ENCODE measurements at regions not wholly inside any gene's neighbourhood (a gene's known extent, or its start where the extent isn't known, plus 50 kb on each side); places are given as distances from the start of the nearest gene placed in this dataset.

DNA sequence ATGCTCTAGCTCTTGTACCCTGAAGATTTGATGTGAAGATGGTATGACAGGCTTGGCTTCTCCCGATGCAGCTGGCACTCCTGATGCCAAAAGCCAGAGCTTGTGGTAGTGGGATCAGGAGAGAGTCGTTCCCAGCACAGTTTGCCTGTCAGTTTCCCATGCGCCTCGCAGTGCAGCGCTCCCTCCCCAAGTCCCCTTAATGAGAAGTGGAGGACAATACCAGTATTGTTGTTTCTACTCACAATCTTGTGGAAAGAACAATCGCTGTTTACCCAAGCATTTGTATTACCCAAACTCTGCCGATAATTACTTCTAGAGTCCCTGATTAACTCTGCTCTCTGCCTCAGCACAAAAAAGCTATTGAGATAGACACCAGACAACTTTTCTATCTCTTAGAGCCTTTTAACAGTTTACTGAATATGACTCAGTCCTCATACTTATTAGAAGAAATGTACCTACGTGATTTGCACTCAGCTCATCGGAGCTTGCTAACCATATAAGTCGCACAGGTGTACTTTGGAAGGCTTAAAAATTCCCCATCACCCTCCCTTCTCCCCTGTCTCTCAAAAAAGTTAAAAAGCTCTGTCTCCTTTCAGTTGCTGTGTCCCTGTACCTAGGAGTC lies 283.2 kb upstream of the TMEM161B start:
- Histone ChIP-seq H3K9me3 (ENCODE audit: control insufficient read depth in 2 of 3, low read length in 3 of 3) (no peaks in the 10 kb centered on the region), H3K36me3 (ENCODE audit: control insufficient read depth in 2 of 3, insufficient read depth in 3 of 3, low read length in 3 of 3) (no peaks in the 10 kb centered on the region), H3K27me3 (ENCODE audit: control insufficient read depth in 2 of 2, insufficient read depth in 2 of 2, low read length in 2 of 2) (peaks cover 0 to 4% of the 10 kb centered on the region in 2 donors), H3K4me3 (ENCODE audit: low read length) (no peak overlapping the region), H3K4me1 (ENCODE audit: control insufficient read depth in 2 of 2, insufficient read depth in 2 of 2, low read length in 2 of 2) (no peaks in the 10 kb centered on the region), H3K27ac (ENCODE audit: low read depth, low read length) (no peak overlapping the region)
- CTCF ChIA-PET = no interaction called here
- POLR2A ChIA-PET = no interaction called here
- H3K27ac Mint-ChIP-seq = no peak overlapping the region
- H3K27me3 Mint-ChIP-seq = peaks cover 0 to 11% (median 10%) of the 10 kb centered on the region in 5 donors
- no peak overlapping the region for H3K4me3 Mint-ChIP-seq
- no peak for ATAC-seq
- peaks cover 0 to 1% (median 0%) of the 10 kb centered on the region in 11 donors for H3K9me3 Mint-ChIP-seq
- H3K36me3 Mint-ChIP-seq = no peaks in the 10 kb centered on the region
- DNase-seq = no peak
- intact Hi-C loops (cut with micrococcal nuclease) = no loop called here
- H3K4me1 Mint-ChIP-seq = peaks cover 0 to 5% (median 3%) of the 10 kb centered on the region in 7 donors

- Histone ChIP-seq H3K4me3 (ENCODE audit: low read length) (no peak overlapping the region), H3K4me1 (ENCODE audit: control insufficient read depth in 2 of 2, insufficient read depth in 2 of 2, low read length in 2 of 2) (no peaks in the 10 kb centered on the region), H3K27ac (ENCODE audit: low read depth, low read length) (no peak overlapping the region), H3K9me3 (ENCODE audit: control insufficient read depth in 2 of 3, low read length in 3 of 3) (no peaks in the 10 kb centered on the region), H3K36me3 (ENCODE audit: control insufficient read depth in 2 of 3, insufficient read depth in 3 of 3, low read length in 3 of 3) (no peaks in the 10 kb centered on the region), H3K27me3 (ENCODE audit: control insufficient read depth in 2 of 2, insufficient read depth in 2 of 2, low read length in 2 of 2) (peaks cover 0 to 4% of the 10 kb centered on the region in 2 donors)
- H3K9me3 Mint-ChIP-seq = no peaks in the 10 kb centered on the region
- H3K27me3 Mint-ChIP-seq = peaks cover 0 to 5% (median 4%) of the 10 kb centered on the region in 5 donors
- H3K4me1 Mint-ChIP-seq = peaks cover 0 to 3% (median 2%) of the 10 kb centered on the region in 7 donors
- CTCF ChIA-PET = no interaction called here
- no peak for ATAC-seq
- no peak for DNase-seq
- POLR2A ChIA-PET = no interaction called here
- intact Hi-C loops (cut with micrococcal nuclease) = no loop called here
- no peak overlapping the region for H3K27ac Mint-ChIP-seq
- H3K36me3 Mint-ChIP-seq = no peaks in the 10 kb centered on the region
- no peak overlapping the region for H3K4me3 Mint-ChIP-seq
These were observed 282.1 kb upstream of the TMEM161B start for GRCh38 chr5:88550736-88551135.

GRCh38 chr5:88548136-88548805 lies 279.6 kb upstream of the TMEM161B start:
- no peaks in the 10 kb centered on the region for H3K4me1 Mint-ChIP-seq
- POLR2A ChIA-PET = no interaction called here
- no peaks in the 10 kb centered on the region for H3K36me3 ChIP-seq (ENCODE audit: control insufficient read depth in 2 of 3, insufficient read depth in 3 of 3, low read length in 3 of 3)
- DNase-seq (no peak), ATAC-seq (no peak)
- peaks cover 0 to 25% (median 16%) of the 10 kb centered on the region in 5 donors for H3K27me3 Mint-ChIP-seq
- CTCF ChIA-PET = no interaction called here
- H3K4me1 ChIP-seq (ENCODE audit: control insufficient read depth in 2 of 2, insufficient read depth in 2 of 2, low read length in 2 of 2) = no peaks in the 10 kb centered on the region
- intact Hi-C loops (cut with micrococcal nuclease) = no loop called here
- no peak overlapping the region for H3K4me3 Mint-ChIP-seq
- H3K9me3 Mint-ChIP-seq = no peaks in the 10 kb centered on the region
- H3K27ac ChIP-seq (ENCODE audit: low read depth, low read length) = no peak overlapping the region
- peaks cover 0 to 4% of the 10 kb centered on the region in 2 donors for H3K27me3 ChIP-seq (ENCODE audit: control insufficient read depth in 2 of 2, insufficient read depth in 2 of 2, low read length in 2 of 2)
- no peak overlapping the region for H3K4me3 ChIP-seq (ENCODE audit: low read length)
- H3K27ac Mint-ChIP-seq = no peak overlapping the region
- no peaks in the 10 kb centered on the region for H3K36me3 Mint-ChIP-seq
- no peaks in the 10 kb centered on the region for H3K9me3 ChIP-seq (ENCODE audit: control insufficient read depth in 2 of 3, low read length in 3 of 3)

GRCh38 chr5:88545338-88545737 lies 276.7 kb upstream of the TMEM161B start:
- no peak overlapping the region for H3K27ac ChIP-seq (ENCODE audit: low read depth, low read length)
- H3K36me3 Mint-ChIP-seq = no peaks in the 10 kb centered on the region
- peaks cover 0 to 2% (median 0%) of the 10 kb centered on the region in 11 donors for H3K9me3 Mint-ChIP-seq
- no peaks in the 10 kb centered on the region for H3K4me1 Mint-ChIP-seq
- H3K9me3 ChIP-seq (ENCODE audit: control insufficient read depth in 2 of 3, low read length in 3 of 3) = no peaks in the 10 kb centered on the region
- H3K27me3 ChIP-seq (ENCODE audit: control insufficient read depth in 2 of 2, insufficient read depth in 2 of 2, low read length in 2 of 2) = no peaks in the 10 kb centered on the region
- DNase-seq = no peak
- no peak overlapping the region for H3K4me3 Mint-ChIP-seq
- H3K4me3 ChIP-seq (ENCODE audit: low read length) = no peak overlapping the region
- no peaks in the 10 kb centered on the region for H3K4me1 ChIP-seq (ENCODE audit: control insufficient read depth in 2 of 2, insufficient read depth in 2 of 2, low read length in 2 of 2)
- ChIA-PET CTCF (no interaction called here), POLR2A (no interaction called here)
- no peak for ATAC-seq
- H3K36me3 ChIP-seq (ENCODE audit: control insufficient read depth in 2 of 3, insufficient read depth in 3 of 3, low read length in 3 of 3) = no peaks in the 10 kb centered on the region
- no peak overlapping the region for H3K27ac Mint-ChIP-seq
- intact Hi-C loops (cut with micrococcal nuclease) = no loop called here
- peaks cover 0 to 25% (median 13%) of the 10 kb centered on the region in 5 donors for H3K27me3 Mint-ChIP-seq

DNA sequence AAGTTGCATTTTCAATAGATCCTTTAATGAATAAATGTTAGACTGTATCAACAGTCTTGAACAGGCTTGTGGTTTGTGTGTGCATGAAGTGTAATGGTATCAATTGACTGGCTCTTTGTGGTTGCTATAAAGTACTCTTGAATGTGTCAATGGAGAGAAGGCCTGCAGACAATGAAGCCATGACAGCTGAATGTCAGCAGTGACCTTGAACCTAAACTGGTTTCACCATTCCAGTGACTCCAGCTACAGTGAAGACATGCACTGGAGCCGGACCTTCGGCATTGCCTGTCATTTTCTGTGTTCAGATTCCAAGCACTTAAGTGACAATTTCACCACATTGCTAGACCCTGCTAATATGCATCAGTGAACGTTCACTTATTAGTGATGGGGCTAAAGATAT lies 276.0 kb upstream of the TMEM161B start:
- H3K4me3 Mint-ChIP-seq = no peak overlapping the region
- Histone ChIP-seq H3K27ac (ENCODE audit: low read depth, low read length) (no peak overlapping the region), H3K4me3 (ENCODE audit: low read length) (no peak overlapping the region), H3K4me1 (ENCODE audit: control insufficient read depth in 2 of 2, insufficient read depth in 2 of 2, low read length in 2 of 2) (no peaks in the 10 kb centered on the region), H3K27me3 (ENCODE audit: control insufficient read depth in 2 of 2, insufficient read depth in 2 of 2, low read length in 2 of 2) (no peaks in the 10 kb centered on the region), H3K36me3 (ENCODE audit: control insufficient read depth in 2 of 3, insufficient read depth in 3 of 3, low read length in 3 of 3) (no peaks in the 10 kb centered on the region), H3K9me3 (ENCODE audit: control insufficient read depth in 2 of 3, low read length in 3 of 3) (no peaks in the 10 kb centered on the region)
- H3K4me1 Mint-ChIP-seq = no peaks in the 10 kb centered on the region
- peaks cover 0 to 25% (median 13%) of the 10 kb centered on the region in 5 donors for H3K27me3 Mint-ChIP-seq
- ChIA-PET POLR2A (no interaction called here), CTCF (no interaction called here)
- H3K36me3 Mint-ChIP-seq = no peaks in the 10 kb centered on the region
- no peak for DNase-seq
- H3K9me3 Mint-ChIP-seq = peaks cover 0 to 2% (median 0%) of the 10 kb centered on the region in 11 donors
- no peak for ATAC-seq
- no peak overlapping the region for H3K27ac Mint-ChIP-seq
- intact Hi-C loops (cut with micrococcal nuclease) = no loop called here

DNA sequence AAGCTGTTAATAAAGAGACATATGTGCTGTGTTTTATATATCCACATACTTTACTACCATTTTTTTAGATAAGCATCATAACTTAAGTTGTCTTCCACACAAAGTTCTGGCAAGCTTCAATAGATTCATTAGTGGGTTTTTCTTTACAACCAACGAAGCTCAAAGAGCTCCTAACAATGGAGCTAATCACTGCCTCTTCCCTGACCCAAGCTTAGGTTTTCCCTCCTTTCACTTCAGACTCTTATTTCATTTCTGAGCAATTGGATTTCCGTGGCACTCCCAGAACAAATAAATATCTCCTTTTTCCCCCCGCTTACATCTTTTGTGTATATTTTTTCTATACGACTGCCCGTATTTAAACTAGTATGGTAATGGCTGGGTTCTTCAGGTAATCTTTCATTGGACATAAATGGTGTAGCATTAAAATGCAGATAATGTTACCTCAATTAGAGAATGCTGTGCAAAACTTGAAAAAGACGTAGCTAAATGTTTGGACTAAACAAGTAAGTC lies 275.5 kb upstream of the TMEM161B start:
- no peak overlapping the region for H3K27ac Mint-ChIP-seq
- Histone ChIP-seq H3K9me3 (ENCODE audit: control insufficient read depth in 2 of 3, low read length in 3 of 3) (no peaks in the 10 kb centered on the region), H3K4me3 (ENCODE audit: low read length) (no peak overlapping the region), H3K27me3 (ENCODE audit: control insufficient read depth in 2 of 2, insufficient read depth in 2 of 2, low read length in 2 of 2) (no peaks in the 10 kb centered on the region), H3K4me1 (ENCODE audit: control insufficient read depth in 2 of 2, insufficient read depth in 2 of 2, low read length in 2 of 2) (no peaks in the 10 kb centered on the region), H3K36me3 (ENCODE audit: control insufficient read depth in 2 of 3, insufficient read depth in 3 of 3, low read length in 3 of 3) (no peaks in the 10 kb centered on the region), H3K27ac (ENCODE audit: low read depth, low read length) (no peak overlapping the region)
- ChIA-PET POLR2A (no interaction called here), CTCF (no interaction called here)
- H3K27me3 Mint-ChIP-seq = peaks cover 0 to 25% (median 18%) of the 10 kb centered on the region in 5 donors
- H3K4me3 Mint-ChIP-seq = no peak overlapping the region
- peaks cover 0 to 3% (median 0%) of the 10 kb centered on the region in 11 donors for H3K9me3 Mint-ChIP-seq
- no peak for DNase-seq
- no peaks in the 10 kb centered on the region for H3K36me3 Mint-ChIP-seq
- ATAC-seq = no peak
- no peaks in the 10 kb centered on the region for H3K4me1 Mint-ChIP-seq
- intact Hi-C loops (cut with micrococcal nuclease) = no loop called here

DNA sequence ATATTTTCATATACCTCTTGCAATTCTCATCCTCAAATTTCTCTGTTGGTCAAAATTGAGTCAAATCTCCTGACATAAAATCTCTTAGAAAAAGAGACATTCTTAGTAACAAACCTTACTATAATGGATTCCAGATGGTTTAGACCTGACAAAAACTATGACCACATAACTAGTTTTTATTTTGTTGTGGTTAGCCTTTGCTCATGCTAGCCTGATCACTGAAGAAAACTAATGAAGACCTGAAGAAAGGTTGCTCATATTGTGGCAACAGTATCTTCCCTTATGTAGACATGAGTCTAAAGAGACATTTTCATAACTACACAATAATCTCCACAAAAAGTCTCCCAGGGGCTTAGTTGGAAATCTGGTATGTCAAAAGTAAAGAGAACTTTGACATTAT lies 274.1 kb upstream of the TMEM161B start:
- Histone ChIP-seq H3K27me3 (ENCODE audit: control insufficient read depth in 2 of 2, insufficient read depth in 2 of 2, low read length in 2 of 2) (no peaks in the 10 kb centered on the region), H3K4me3 (ENCODE audit: low read length) (no peak overlapping the region), H3K27ac (ENCODE audit: low read depth, low read length) (no peak overlapping the region), H3K36me3 (ENCODE audit: control insufficient read depth in 2 of 3, insufficient read depth in 3 of 3, low read length in 3 of 3) (no peaks in the 10 kb centered on the region), H3K9me3 (ENCODE audit: control insufficient read depth in 2 of 3, low read length in 3 of 3) (no peaks in the 10 kb centered on the region), H3K4me1 (ENCODE audit: control insufficient read depth in 2 of 2, insufficient read depth in 2 of 2, low read length in 2 of 2) (no peaks in the 10 kb centered on the region)
- no peaks in the 10 kb centered on the region for H3K36me3 Mint-ChIP-seq
- ATAC-seq (no peak), DNase-seq (no peak)
- ChIA-PET CTCF (no interaction called here), POLR2A (no interaction called here)
- no peak overlapping the region for H3K27ac Mint-ChIP-seq
- intact Hi-C loops (cut with micrococcal nuclease) = no loop called here
- H3K4me1 Mint-ChIP-seq = no peaks in the 10 kb centered on the region
- peaks cover 0 to 3% (median 0%) of the 10 kb centered on the region in 11 donors for H3K9me3 Mint-ChIP-seq
- peaks cover 0 to 33% (median 25%) of the 10 kb centered on the region in 5 donors for H3K27me3 Mint-ChIP-seq
- H3K4me3 Mint-ChIP-seq = no peak overlapping the region

All from naive thymus-derived CD4-positive, alpha-beta T cell (primary cell).